SU-DHL-6 (cell line): ENCODE measurements at regions not wholly inside any gene's neighbourhood (a gene's known extent, or its start where the extent isn't known, plus 50 kb on each side); places are given as distances from the start of the nearest gene placed in this dataset.

ENCODE experiments used
- EZH2phosphoT487 ChIP-seq: fragments of 200-600 bp; sonication (generic), shearing (Covaris generic); conservative IDR thresholded peaks from 2 replicates; pipeline ENCODE4 v1.6.1; 2018; ENCODE audit warnings: mild to moderate bottlenecking, antibody characterized with exemption, low read length, moderate library complexity, mixed read lengths
- TF ChIP-seq, protein P1 (sequence below): fragments of 200-600 bp; sonication (generic); IDR thresholded peaks from one replicate; pipeline ENCODE4 v1.5.1; 2017; ENCODE audit warnings: antibody characterized with exemption, mild to moderate bottlenecking, low read length, moderate library complexity; ENCODE audit not compliant: insufficient read depth, poor library complexity, severe bottlenecking

DNA sequence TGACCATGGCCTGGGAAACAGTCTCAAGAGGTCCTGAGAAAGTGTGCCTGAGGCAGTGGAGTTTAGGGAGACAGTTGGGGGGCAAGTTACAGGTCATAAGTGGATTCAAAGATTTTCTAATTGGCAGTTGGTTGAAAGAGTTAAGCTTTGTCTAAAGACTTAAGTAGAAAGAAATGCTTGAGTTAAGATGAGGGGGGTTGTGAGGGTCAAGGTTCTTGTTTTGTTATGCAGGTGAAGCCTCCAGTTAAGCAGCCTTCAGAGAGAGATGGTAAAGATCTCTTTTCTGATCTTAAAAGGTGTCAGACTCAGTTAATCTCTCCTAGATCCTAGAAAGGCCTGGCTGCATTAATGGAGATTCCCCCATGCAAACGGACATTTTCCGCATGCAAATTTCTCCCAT, 356.3 kb upstream of the C2CD4B start:
- TF ChIP-seq, protein P1, sequence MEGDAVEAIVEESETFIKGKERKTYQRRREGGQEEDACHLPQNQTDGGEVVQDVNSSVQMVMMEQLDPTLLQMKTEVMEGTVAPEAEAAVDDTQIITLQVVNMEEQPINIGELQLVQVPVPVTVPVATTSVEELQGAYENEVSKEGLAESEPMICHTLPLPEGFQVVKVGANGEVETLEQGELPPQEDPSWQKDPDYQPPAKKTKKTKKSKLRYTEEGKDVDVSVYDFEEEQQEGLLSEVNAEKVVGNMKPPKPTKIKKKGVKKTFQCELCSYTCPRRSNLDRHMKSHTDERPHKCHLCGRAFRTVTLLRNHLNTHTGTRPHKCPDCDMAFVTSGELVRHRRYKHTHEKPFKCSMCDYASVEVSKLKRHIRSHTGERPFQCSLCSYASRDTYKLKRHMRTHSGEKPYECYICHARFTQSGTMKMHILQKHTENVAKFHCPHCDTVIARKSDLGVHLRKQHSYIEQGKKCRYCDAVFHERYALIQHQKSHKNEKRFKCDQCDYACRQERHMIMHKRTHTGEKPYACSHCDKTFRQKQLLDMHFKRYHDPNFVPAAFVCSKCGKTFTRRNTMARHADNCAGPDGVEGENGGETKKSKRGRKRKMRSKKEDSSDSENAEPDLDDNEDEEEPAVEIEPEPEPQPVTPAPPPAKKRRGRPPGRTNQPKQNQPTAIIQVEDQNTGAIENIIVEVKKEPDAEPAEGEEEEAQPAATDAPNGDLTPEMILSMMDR: no peak
- TF ChIP-seq EZH2phosphoT487: no peak
